ENCODE measurements at regions not wholly inside any gene's neighbourhood (a gene's known extent, or its start where the extent isn't known, plus 50 kb on each side); places are given as distances from the start of the nearest gene placed in this dataset.

DNA sequence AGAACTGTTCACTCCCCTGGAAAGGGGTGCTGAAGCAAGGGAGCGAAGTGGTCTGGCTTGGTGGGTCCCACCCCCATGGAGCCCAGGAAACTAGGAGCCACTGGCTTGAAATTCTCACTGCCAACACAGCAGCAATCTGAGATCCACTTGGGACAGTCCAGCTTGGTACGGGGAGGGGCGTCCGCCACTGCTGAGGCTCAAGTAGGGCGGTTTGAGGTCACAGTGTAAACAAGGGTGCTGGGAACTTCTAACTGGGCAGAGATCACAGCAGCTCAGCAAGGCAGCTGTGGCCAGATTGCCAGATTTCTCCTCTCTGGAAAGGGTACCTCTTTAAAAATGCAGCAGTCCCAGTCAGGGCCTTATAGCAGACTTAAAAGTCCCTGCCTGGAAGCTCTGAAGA is 53.9 kb upstream of the GALNTL6 start:
- Mint-ChIP-seq H3K9me3 (peaks cover 21% of the 10 kb centered on the region), H3K27ac (no peak overlapping the region), H3K36me3 (ENCODE audit: low read depth) (no peaks in the 10 kb centered on the region), H3K4me3 (no peak overlapping the region), H3K4me1 (ENCODE audit: low read depth) (no peaks in the 10 kb centered on the region), H3K27me3 (no peaks in the 10 kb centered on the region)
- DNase-seq, result no peak

DNA sequence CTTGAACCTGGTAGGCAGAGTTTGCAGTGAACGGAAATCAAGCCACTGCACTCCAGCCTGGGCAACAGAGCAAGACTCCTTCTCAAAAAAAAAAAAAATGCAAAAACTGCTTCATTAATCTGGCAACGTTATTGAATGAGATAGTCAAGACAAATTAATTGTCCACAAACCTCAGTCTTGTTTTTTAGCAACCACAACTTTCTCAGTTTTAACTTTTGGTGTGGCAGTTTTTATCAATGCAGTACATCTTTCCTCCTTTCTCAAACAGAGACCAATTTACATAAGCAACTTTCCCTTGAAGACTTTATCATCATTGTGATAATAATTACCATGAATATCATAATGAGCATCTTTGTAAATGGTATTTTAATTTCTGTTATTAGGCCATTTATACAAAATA is 61.7 kb upstream of the GALNTL6 start:
- Mint-ChIP-seq H3K9me3 (peaks cover 8% of the 10 kb centered on the region), H3K27me3 (no peaks in the 10 kb centered on the region), H3K4me3 (no peak overlapping the region), H3K4me1 (ENCODE audit: low read depth) (no peaks in the 10 kb centered on the region), H3K27ac (no peak overlapping the region), H3K36me3 (ENCODE audit: low read depth) (no peaks in the 10 kb centered on the region)
- no peak for DNase-seq

DNA sequence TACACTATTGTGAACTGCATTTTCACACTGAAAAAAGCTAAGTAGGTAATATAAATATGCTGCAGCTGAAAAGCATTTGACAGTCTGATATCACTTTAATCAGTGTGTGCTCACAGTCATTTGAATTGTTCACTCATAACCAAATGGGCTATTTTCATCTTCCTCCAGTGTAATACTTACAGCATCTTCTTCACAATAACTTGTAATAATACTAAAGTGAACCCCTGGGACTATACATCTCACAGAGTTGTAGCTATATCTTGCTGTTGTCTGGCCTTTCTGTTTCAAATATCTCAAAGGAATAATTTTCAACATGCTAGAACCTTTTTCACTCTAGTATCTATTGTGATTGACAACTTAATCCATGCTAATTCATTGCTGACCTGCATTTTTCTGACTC is 66.8 kb upstream of the GALNTL6 start:
- Mint-ChIP-seq H3K4me3 (no peak overlapping the region), H3K27ac (no peak overlapping the region)
- no peak for DNase-seq

DNA sequence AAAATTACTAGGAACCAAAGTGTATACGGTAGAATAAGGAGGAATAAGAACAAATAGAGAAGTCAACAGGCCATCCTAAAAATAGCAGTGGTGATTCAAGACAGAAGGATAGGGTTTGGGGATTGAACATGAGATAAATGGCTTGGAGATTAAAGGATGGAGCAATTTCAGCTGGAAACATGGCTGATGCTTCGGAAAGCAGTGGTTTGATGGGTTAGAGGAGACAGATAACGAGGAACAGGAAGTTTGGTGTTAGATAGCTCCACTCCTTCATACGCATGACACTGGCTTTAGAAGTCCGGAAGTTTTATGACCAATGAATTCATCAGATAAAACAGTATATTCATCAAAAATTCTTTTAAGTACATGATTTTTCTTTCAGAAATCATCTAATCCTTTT is 70.8 kb upstream of the GALNTL6 start:
- H3K27ac Mint-ChIP-seq, result no peak overlapping the region
- no peaks in the 10 kb centered on the region for H3K27me3 Mint-ChIP-seq
- H3K9me3 Mint-ChIP-seq, result peaks cover 2% of the 10 kb centered on the region
- no peaks in the 10 kb centered on the region for H3K36me3 Mint-ChIP-seq (ENCODE audit: low read depth)
- H3K4me1 Mint-ChIP-seq (ENCODE audit: low read depth), result no peaks in the 10 kb centered on the region
- H3K4me3 Mint-ChIP-seq, result no peak overlapping the region
- no peak for DNase-seq

More for the DNA sequence above, 66.8 kb upstream of the GALNTL6 start:
- Mint-ChIP-seq H3K9me3 (peaks cover 6% of the 10 kb centered on the region), H3K27me3 (no peaks in the 10 kb centered on the region), H3K36me3 (ENCODE audit: low read depth) (no peaks in the 10 kb centered on the region), H3K4me1 (ENCODE audit: low read depth) (no peaks in the 10 kb centered on the region)

DNA sequence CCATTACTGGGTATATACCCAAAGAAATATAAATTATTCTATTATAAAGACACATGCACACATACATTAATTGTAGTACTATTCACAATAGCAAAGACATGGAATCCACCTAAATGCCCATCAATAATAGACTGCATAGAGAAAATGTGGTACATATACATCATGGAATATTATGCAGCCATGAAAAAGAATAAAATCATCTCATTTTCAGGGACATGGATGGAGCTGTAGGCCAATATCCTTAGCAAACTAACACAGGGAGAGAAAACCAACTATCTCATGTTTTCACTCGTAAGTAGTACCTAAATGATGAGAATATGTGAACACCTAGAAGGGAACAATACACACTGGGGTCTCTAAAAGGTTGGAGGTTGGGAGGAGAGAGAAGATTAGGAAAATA is 86.0 kb upstream of the GALNTL6 start:
- Mint-ChIP-seq H3K4me1 (ENCODE audit: low read depth) (no peaks in the 10 kb centered on the region), H3K9me3 (peaks cover 36% of the 10 kb centered on the region), H3K27ac (no peak overlapping the region), H3K27me3 (no peaks in the 10 kb centered on the region), H3K4me3 (no peak overlapping the region), H3K36me3 (ENCODE audit: low read depth) (no peaks in the 10 kb centered on the region)
- DNase-seq, result no peak

DNA sequence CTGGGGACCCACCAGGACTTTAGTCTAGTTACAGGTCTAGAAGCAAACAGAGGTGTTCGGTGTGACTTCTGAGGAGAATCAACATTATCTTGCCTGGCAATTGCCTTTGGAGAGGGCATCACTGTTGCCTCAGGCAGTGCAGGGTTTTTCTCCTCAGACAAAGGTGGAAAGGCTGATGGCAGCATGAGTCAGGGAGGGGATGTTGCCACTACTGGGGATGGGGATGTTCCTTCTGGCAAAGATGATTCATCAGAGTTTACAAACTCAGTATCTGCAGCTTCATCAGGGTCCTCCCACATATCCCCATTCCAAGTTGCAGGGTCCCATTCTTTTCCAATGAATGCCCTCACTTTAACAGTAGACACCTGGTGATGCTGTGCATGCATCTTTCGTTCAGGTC is 91.3 kb upstream of the GALNTL6 start:
- no peak overlapping the region for H3K27ac Mint-ChIP-seq
- H3K27me3 Mint-ChIP-seq, result no peaks in the 10 kb centered on the region
- DNase-seq, result no peak
- no peaks in the 10 kb centered on the region for H3K4me1 Mint-ChIP-seq (ENCODE audit: low read depth)
- H3K36me3 Mint-ChIP-seq (ENCODE audit: low read depth), result no peaks in the 10 kb centered on the region
- no peak overlapping the region for H3K4me3 Mint-ChIP-seq
- H3K9me3 Mint-ChIP-seq, result peaks cover 35% of the 10 kb centered on the region

DNA sequence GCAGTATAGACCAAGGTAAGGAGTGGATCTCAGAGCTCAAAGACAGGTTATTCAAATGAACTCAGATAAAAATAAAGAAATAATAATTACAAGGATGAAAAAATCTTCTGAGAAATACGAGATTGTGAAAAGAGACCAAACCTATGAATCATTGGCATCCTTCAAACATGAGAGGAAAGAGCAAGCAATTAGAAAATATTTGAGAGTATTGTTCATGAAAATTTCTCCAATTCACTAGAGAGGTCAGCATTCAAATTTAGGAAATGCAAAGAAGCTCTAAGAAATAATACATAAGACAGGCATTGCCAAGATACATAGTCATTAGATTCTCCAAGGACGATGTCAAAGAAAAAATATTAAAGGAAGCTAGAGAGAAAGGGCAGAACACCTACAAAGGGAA is 93.5 kb upstream of the GALNTL6 start:
- no peaks in the 10 kb centered on the region for H3K36me3 Mint-ChIP-seq (ENCODE audit: low read depth)
- H3K27me3 Mint-ChIP-seq, result no peaks in the 10 kb centered on the region
- no peaks in the 10 kb centered on the region for H3K4me1 Mint-ChIP-seq (ENCODE audit: low read depth)
- H3K27ac Mint-ChIP-seq, result no peak overlapping the region
- peaks cover 29% of the 10 kb centered on the region for H3K9me3 Mint-ChIP-seq
- no peak overlapping the region for H3K4me3 Mint-ChIP-seq
- DNase-seq, result no peak

DNA sequence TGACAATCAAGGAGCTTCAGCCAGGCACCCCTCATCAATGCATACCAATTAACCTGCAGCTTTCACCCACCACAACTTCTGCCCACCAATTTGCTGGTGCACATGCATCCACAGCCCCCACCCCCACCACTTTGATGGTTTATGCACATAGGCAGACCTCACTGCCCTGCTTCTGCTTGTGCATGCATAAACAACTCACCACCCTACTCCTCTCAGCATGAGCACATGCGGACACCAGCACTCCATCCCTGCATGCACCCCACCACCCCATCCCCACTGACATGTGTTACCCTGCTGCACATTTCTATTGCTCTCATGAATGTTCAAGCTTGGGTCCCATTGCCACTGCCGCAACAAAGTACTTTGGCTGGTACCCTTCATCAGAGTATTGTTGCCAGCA is 94.5 kb upstream of the GALNTL6 start:
- peaks cover 29% of the 10 kb centered on the region for H3K9me3 Mint-ChIP-seq

GRCh38 chr4:171718069-171718468 is 95.1 kb upstream of the GALNTL6 start:
- Mint-ChIP-seq H3K4me3 (no peak overlapping the region), H3K36me3 (ENCODE audit: low read depth) (no peaks in the 10 kb centered on the region), H3K4me1 (ENCODE audit: low read depth) (no peaks in the 10 kb centered on the region), H3K9me3 (peaks cover 25% of the 10 kb centered on the region), H3K27me3 (no peaks in the 10 kb centered on the region), H3K27ac (no peak overlapping the region)
- DNase-seq, result no peak

More for the DNA sequence above, 94.5 kb upstream of the GALNTL6 start:
- Mint-ChIP-seq H3K36me3 (ENCODE audit: low read depth) (no peaks in the 10 kb centered on the region), H3K4me1 (ENCODE audit: low read depth) (no peaks in the 10 kb centered on the region), H3K4me3 (no peak overlapping the region), H3K27me3 (no peaks in the 10 kb centered on the region), H3K27ac (no peak overlapping the region)
- no peak for DNase-seq

- no peaks in the 10 kb centered on the region for H3K36me3 Mint-ChIP-seq (ENCODE audit: low read depth)
- H3K9me3 Mint-ChIP-seq, result peaks cover 17% of the 10 kb centered on the region
- no peak overlapping the region for H3K27ac Mint-ChIP-seq
- H3K27me3 Mint-ChIP-seq, result no peaks in the 10 kb centered on the region
- no peak overlapping the region for H3K4me3 Mint-ChIP-seq
- DNase-seq, result no peak
- no peaks in the 10 kb centered on the region for H3K4me1 Mint-ChIP-seq (ENCODE audit: low read depth)
Observed at GRCh38 chr4:171717231-171717741, 95.9 kb upstream of the GALNTL6 start.

DNA sequence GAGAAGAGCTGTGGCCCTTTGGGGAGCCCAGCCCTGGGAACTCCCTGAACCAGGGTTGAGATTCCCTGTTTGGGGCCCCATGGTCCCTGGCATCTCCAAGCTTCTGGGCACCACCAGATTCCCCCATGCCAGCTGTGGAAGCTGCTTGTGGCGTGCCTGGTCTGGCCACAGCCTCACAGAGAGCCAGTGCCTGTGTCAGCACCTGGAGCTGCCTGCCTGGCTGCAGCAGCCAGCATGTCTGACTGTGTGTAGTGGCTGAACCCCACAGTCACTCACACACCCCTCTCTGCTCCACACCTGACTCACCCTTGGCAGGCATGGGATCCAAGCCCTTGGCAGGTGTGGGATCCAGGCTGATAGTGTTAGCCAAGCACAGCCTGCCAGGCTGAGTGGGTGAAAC is 97.2 kb upstream of the GALNTL6 start:
- Mint-ChIP-seq H3K4me3 (no peak overlapping the region), H3K9me3 (peaks cover 6% of the 10 kb centered on the region), H3K27ac (no peak overlapping the region), H3K4me1 (ENCODE audit: low read depth) (no peaks in the 10 kb centered on the region), H3K36me3 (ENCODE audit: low read depth) (no peaks in the 10 kb centered on the region), H3K27me3 (no peaks in the 10 kb centered on the region)
- no peak for DNase-seq

GRCh38 chr4:171714791-171715454 is 98.3 kb upstream of the GALNTL6 start:
- Mint-ChIP-seq H3K36me3 (ENCODE audit: low read depth) (no peaks in the 10 kb centered on the region), H3K4me3 (no peak overlapping the region), H3K27ac (no peak overlapping the region), H3K4me1 (ENCODE audit: low read depth) (no peaks in the 10 kb centered on the region), H3K9me3 (peaks cover 4% of the 10 kb centered on the region), H3K27me3 (no peaks in the 10 kb centered on the region)
- no peak for DNase-seq

GRCh38 chr4:171710743-171711142 is 102.5 kb upstream of the GALNTL6 start:
- no peak overlapping the region for H3K4me3 Mint-ChIP-seq
- no peaks in the 10 kb centered on the region for H3K36me3 Mint-ChIP-seq (ENCODE audit: low read depth)
- DNase-seq, result no peak
- H3K27me3 Mint-ChIP-seq, result no peaks in the 10 kb centered on the region
- H3K9me3 Mint-ChIP-seq, result peaks cover 2% of the 10 kb centered on the region
- H3K4me1 Mint-ChIP-seq (ENCODE audit: low read depth), result no peaks in the 10 kb centered on the region
- no peak overlapping the region for H3K27ac Mint-ChIP-seq

DNA sequence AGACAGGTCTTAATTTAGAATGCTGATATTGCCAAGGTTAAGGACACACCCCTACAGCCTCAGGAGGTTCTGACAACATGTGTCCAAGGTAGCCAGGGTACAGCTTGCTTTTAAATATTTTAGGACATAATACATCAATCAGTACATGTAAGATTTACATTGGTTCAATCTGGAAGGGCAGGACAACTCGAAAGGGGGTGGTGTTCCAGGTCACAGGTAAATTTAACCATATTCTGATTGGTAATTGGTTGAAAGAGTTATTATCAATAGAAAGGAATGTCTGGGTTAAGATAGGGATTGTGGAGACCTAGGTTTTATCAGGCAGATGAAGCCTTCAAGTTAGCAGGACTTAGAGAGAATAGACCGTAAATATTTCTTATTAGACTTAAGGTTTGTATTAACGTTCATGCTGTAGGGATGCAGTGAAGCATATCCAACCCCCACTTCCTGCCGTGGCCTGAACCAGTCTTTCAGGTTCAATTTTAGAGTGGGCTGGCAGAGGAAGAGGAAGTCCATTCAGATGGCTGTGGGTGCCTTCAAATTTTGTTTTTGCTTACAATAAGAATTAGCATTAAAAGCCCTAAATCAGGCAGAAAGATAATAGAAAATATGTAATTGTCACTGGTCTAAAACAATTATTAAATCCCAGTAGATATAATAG is 136.5 kb upstream of the GALNTL6 start:
- no peaks in the 10 kb centered on the region for H3K4me1 Mint-ChIP-seq (ENCODE audit: low read depth)
- no peaks in the 10 kb centered on the region for H3K36me3 Mint-ChIP-seq (ENCODE audit: low read depth)
- no peak overlapping the region for H3K27ac Mint-ChIP-seq
- DNase-seq, result no peak
- no peak overlapping the region for H3K4me3 Mint-ChIP-seq
- peaks cover 9% of the 10 kb centered on the region for H3K9me3 Mint-ChIP-seq
- no peaks in the 10 kb centered on the region for H3K27me3 Mint-ChIP-seq

- no peak for DNase-seq
- no peak overlapping the region for H3K4me3 Mint-ChIP-seq
- no peak overlapping the region for H3K27ac Mint-ChIP-seq
- H3K9me3 Mint-ChIP-seq, result peaks cover 7% of the 10 kb centered on the region
- no peaks in the 10 kb centered on the region for H3K27me3 Mint-ChIP-seq
- H3K4me1 Mint-ChIP-seq (ENCODE audit: low read depth), result no peaks in the 10 kb centered on the region
- H3K36me3 Mint-ChIP-seq (ENCODE audit: low read depth), result no peaks in the 10 kb centered on the region
Observed at GRCh38 chr4:171674781-171675180, 138.4 kb upstream of the GALNTL6 start.
